HG02571 (cell line): ENCODE measurements at regions not wholly inside any gene's neighbourhood (a gene's known extent, or its start where the extent isn't known, plus 50 kb on each side); places are given as distances from the start of the nearest gene placed in this dataset.
"Not testable (repeated sequence)": the region's sequence is repeated elsewhere in the genome, so short reads cannot be mapped to it uniquely, and the experiment has no call there.

Experiments used
- ATAC-seq: cut with Tn5 transposase; IDR thresholded peaks from one replicate; pipeline ENCODE4 v1.9.1; 2021; ENCODE audit warnings: mild to moderate bottlenecking, moderate library complexity; ENCODE audit not compliant: unreplicated experiment

- no peak for ATAC-seq
Measured at GRCh38 chr19:28608292-28608691, 604.7 kb downstream of the UQCRFS1 start.

DNA sequence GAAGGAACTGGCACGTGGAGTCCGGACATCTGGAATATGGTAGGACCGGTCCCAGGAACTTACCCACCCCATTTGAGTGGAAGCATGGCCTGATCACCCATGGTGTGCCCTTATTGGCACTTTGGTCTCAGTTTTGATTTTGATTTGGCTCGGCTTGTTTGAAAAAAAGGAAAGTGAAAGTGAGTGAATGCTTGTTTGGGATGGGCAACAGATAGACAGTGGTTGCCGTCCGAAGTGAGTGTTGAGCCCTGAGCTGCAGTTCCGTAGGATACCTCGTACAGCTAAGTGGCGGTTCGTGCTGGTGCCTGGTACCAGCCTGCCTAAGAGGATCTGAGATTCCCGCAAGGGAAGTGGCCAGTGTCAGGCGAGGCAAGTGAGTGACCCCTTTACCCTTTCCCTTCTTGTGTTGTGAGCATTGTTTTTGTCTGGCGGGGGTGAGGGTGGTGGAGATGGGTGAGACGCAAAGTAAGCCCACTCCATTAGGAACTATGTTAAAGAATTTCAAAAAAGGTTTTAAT is 605.8 kb downstream of the UQCRFS1 start:
- no peak for ATAC-seq

- ATAC-seq = no peak
Measured at GRCh38 chr19:28606269-28607032, 606.5 kb downstream of the UQCRFS1 start.

- no peak for ATAC-seq
Measured at GRCh38 chr19:28605501-28606268, 607.3 kb downstream of the UQCRFS1 start.

- ATAC-seq = no peak
Measured at GRCh38 chr19:28603453-28603852, 609.5 kb downstream of the UQCRFS1 start.

DNA sequence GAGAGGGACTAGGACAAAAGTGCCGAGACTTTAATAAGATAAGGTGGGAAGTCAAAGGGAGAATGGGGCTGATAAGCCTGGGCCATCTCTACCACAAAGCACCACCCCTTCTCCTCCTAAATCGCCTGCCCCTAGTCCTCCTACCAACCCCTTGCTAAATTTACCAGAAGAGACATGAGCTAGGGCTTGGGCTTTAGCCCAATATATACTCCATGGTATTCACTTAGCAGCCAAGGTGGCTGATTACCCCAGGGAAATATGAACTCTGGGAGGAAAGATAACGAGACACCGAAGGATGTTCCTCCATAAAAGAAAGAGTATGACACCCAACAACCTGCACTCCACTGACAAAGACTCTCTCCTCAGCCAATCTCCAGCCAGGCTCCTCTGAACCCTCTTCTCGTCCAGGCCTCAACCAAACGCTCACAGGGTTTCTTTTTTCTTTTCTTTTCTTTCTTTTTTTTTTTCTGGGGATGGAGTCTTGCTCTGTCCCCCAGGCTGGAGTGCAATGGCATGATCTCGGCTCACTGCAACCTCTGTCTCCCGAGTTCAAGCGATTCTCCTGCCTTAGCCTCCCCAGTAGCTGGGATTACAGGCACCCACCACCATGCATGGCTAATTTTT is 610.2 kb downstream of the UQCRFS1 start:
- ATAC-seq = no peak

DNA sequence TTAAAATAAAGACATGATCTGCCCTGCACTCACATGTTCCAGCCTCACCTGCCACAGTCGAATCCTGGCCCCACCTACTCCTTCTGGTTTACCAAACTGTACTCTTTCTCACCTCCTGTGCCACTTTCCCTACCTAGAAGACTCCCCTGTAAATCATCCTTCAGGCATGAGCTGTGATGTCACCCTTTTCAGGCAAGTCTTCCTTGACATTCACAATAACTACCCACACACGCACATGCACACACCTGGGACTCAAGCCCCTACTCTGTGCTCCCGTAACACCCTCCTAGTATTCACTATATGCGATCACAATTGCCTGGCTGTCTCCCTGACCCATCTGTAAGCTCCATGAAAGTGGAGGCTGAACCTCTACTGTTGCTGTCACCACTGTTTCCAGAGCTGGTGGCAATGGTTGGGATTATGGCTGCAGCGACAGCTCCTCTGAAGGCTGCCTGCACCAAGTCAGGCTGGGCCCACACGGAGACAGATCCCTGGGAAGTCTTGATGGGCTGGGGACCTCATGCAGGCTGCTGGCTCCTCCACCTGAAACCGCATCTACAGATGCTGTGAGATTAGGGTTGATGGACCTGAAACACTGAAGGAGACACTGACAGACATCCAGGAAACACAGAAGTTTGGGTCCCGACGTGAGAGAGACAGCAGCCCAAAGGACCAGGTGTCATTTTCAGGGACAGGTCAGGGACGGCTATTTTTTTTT is 611.1 kb downstream of the UQCRFS1 start:
- no peak for ATAC-seq

GRCh38 chr19:28598861-28599260 is 614.1 kb downstream of the UQCRFS1 start:
- ATAC-seq = no peak

DNA sequence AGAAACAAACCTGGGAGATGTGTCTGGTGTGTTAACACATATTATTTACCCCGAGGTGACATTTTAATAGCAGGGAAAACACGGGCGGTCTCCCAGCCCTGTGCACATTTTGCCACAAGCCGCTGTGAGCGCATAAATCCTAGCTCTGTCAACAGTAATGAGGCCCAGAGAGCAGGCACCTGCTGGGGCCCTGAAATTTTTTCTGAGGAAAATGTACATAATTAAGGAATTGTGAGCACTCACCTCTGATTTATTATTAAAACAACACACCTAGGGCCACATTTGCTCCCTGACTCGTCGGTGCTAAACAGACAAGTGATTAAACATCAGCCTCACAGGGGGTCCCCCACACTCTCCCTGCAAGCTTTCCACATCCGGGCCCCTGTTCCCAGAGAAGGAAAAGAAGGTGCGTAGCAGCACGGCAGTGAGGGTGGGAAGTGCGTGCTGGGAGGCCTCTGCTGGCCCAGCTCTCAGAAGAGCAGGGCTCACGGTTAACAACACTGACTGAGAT is 616.3 kb downstream of the UQCRFS1 start:
- ATAC-seq = no peak

- no peak for ATAC-seq
Measured at GRCh38 chr19:28595722-28596480, 617.0 kb downstream of the UQCRFS1 start.

DNA sequence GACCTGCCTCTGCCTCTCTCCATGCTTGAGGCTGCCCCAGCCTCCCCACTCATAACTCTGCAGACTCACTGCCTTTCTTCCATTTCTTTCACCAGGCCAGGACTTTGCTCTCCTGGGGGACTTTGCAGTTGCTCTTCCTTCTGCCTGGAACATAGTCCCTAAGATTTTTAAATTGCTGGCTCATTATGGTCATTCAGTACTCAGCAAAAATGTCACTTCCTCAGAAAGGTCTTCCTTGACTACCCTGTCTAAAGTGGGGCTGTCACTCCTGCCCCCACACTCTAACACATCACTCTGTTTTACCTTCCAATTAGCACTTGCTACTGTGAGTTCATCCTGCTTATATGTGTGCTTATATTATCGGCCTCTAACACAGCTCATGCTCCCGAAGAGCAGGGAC is 618.2 kb downstream of the UQCRFS1 start:
- no peak for ATAC-seq

DNA sequence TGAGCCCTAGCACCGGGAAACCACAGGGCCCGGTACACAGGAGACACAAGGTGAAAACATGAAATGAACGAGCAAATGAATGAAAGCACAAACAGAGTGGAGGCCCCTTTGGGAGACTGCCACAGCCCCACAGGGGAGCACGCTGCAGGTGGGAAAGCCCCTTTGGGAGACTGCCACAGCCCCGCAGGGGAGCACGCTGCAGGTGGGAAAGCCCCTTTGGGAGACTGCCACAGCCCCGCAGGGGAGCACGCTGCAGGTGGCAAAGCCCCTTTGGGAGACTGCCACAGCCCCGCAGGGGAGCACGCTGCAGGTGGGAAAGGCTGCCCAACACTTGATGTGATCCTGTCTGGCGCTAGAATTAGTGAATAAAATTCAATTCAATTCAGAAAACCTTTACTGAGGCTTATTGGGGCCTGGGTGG is 623.0 kb downstream of the UQCRFS1 start:
- not testable (repeated sequence) for ATAC-seq

- no peak for ATAC-seq
Measured at GRCh38 chr19:28586474-28586873, 626.5 kb downstream of the UQCRFS1 start.

GRCh38 chr19:28585796-28586195 is 627.2 kb downstream of the UQCRFS1 start:
- ATAC-seq = no peak

- no peak for ATAC-seq
Measured at GRCh38 chr19:28583713-28584112, 629.2 kb downstream of the UQCRFS1 start.

GRCh38 chr19:28583242-28583641 is 629.7 kb downstream of the UQCRFS1 start:
- ATAC-seq = no peak

DNA sequence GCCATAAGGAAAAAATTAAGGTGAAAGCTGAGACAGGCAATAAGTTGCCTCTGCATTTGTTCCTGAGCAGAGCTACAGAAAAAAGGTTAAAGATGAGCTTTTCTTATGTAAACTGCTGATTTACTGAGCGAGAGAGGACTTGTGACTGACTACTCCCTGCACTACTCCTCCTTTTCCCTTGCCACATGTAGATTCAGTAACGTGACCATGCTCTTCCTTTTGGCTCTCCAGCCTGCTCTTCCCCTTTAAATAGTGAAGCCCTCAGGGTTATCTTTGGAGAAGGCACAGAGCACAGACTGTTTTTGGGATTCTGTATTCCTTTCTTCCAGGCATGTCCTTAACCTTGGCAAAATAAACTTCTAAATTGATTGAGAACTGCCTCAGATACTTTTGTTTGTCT is 630.2 kb downstream of the UQCRFS1 start:
- ATAC-seq = no peak

- no peak for ATAC-seq
Measured at GRCh38 chr19:28582344-28582743, 630.6 kb downstream of the UQCRFS1 start.

DNA sequence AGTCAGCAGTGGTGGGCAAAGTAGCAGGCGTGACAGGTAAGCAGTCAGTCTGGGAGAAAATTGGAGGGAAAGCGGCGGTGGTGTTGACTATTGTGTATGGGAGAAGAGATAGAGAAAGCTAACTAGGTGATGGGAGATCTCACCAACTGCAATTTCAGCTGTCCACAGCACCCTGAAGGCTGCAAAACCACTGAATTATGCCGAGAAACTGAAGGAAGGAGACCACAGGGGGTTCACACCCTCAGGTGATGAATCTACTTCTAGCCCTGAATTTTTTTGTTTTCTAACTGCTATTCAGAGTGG is 631.5 kb downstream of the UQCRFS1 start:
- no peak for ATAC-seq

DNA sequence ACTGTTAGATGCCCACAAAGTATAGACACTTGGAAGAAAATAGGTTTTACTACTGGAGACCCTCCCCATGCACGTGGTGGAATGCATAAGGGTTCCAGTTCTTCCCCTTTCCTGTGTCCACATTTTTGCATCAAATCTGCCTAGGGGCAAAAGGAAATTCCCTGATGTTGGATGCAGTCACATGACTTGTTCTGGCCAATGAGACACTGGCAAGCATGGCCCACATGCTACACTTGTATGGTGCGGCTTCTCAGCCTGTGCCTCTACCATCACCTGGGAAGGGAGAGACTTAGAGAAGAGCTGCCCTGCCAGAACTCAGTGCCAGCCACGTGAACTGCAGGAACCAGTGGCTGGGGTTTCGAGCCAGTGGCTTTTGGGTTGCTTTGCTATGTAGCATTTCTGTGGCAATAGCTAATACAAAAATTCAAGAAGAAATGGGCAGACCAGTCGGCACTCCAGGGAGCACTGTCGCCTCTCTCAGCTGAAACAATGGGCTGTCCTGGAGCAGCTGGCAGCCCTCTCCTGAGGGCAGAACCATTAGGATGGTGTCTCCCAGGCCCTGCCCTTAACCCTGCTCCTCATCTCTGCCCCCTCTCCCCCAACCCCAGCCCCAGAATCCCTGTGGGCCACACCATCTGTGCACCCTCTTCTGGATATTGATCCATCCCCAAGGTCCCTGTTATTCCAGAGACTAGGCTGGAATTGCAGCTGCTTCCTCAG is 634.0 kb downstream of the UQCRFS1 start:
- no peak for ATAC-seq
